OCI-LY3 (cell line): ENCODE measurements at regions not wholly inside any gene's neighbourhood (a gene's known extent, or its start where the extent isn't known, plus 50 kb on each side); places are given as distances from the start of the nearest gene placed in this dataset.

Experiments
- CTCF ChIP-seq: fragments of 200-600, 300-600 bp; sonication (generic); IDR thresholded peaks from 2 replicates; pipeline ENCODE4 v1.5.1; 2014; ENCODE audit warnings: antibody characterized with exemption, low read length, low read depth
- EZH2phosphoT487 ChIP-seq: fragments of 200-600 bp; shearing (Covaris generic); IDR thresholded peaks from 2 replicates; pipeline ENCODE4 v1.6.1; 2018; ENCODE audit warnings: antibody characterized with exemption, mixed run types, low read depth

- TF ChIP-seq CTCF (no peak), EZH2phosphoT487 (no peak)
These were observed 160.2 kb downstream of the MED10 start for GRCh38 chr5:6218116-6218515.
